HG02885 (cell line): ENCODE measurements at regions not wholly inside any gene's neighbourhood (a gene's known extent, or its start where the extent isn't known, plus 50 kb on each side); places are given as distances from the start of the nearest gene placed in this dataset.

Experiments
- ATAC-seq: cut with Tn5 transposase; IDR thresholded peaks from one replicate; pipeline ENCODE4 v1.9.1; 2021; ENCODE audit warnings: mild to moderate bottlenecking; ENCODE audit not compliant: unreplicated experiment, poor library complexity

- ATAC-seq = no peak
Measured at GRCh38 chr4:65918872-65919271, 248.6 kb upstream of the EPHA5 start.

DNA sequence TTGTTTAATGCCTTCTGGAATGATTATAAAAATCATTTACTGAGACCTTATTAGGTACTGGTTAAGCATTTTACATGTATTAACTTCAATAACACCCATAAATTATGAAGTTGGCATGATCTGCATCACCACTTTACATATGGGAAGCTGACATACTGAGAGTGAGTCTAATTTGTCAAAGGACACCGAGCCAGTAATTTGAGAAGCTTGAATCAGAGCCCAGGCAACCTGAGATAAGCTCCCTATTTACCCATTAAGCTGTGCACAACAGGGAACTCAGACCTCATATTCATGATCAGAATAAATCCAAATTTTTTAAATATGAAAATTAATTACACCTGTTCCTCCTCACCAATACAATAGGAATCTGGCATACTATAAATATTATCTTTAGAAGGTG, 247.9 kb upstream of the EPHA5 start:
- ATAC-seq = no peak

GRCh38 chr4:65917486-65917885, 247.2 kb upstream of the EPHA5 start:
- ATAC-seq = no peak

DNA sequence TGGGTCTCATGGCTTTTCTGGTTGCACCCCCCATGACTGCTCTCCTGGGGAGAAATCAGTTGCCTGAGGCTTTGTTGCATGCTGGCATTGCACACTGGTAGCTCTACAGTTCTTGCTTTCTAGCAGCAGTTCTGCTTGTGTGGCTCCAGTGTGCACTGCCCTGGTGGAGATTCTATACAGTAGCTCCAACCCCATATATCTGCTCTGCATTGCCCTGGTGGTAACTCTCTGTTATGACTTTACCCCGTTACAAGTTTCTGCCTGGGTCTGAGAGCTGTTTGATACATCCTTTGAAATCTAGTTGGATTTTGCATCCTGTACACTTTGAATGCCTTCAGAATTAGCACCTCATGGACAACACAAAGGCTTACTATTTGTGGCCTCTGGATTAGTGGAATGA, 241.4 kb upstream of the EPHA5 start:
- ATAC-seq = no peak

DNA sequence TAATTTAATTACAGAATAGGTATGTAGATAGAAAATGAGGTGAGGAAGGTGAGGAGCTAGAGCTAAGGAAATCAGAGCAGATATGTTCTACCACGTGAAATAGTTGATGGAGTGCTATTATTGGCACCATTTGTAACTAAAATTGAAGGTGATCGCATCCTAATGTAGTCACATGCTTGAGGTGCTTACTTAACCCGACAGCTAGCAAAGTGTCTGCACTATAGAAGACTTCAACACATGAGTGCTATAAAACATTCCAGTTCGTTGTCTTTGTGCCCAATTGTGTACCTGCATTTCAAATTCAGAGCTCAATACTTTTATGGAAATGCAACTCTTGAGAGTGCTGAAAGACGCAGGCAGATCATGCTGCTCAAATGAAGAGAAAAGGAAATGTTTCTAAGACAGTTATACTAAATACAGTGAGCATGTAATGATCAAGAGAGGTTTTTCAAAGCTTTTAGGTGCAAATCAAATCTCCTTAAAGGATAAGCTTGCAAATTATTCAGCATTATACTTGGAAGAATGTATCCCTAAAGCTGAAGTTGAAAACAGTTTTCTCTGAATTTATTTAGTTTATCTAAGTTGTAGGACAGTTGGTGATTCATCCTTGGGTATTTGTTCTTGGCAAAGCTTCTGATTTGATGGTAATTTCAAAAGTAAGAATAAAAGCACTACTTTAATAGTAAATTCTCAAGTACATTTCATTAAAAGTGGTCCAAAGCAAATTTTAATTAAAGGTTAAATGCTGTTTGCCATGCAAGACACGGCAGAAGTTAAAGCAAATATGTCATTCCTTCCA, 223.9 kb upstream of the EPHA5 start:
- no peak for ATAC-seq

DNA sequence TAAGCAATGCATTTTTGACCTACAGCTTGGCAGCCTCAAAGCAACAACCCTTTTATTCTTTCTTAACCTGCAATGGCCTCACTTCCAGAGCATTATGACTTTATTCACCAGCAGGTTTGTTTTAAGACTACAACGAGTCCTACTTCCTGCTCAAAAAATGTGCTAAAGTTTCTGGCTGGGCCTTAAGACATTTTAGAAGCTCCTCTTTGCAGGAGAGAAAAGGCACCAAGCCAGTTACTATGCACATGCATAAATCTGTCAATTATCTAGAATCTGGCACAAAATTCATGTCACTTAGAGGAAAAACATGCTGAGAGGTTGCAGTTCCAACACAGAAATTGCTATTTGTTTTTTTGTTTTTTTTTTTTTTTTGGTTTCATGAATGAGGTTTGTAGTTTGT, 223.0 kb upstream of the EPHA5 start:
- ATAC-seq = no peak

DNA sequence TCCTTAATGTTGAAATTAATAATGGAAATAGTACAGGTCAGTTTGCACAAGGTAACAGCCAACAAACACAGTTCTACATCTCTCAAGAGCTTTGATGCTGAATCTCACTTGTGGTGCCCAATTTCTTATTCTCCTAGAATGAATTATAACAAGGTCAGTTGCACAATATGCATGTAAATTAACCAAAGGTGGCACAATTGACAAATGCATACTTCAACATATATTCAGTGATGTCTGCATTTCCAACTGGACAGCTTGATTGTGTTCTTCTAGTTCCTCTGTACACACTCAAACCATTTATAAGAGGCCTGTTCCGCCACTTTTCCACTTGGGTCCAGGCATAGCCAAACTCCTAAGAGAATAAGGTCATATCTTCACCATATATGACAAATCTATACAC, 210.3 kb upstream of the EPHA5 start:
- no peak for ATAC-seq

GRCh38 chr4:65868096-65868824, 198.0 kb upstream of the EPHA5 start:
- ATAC-seq = no peak

DNA sequence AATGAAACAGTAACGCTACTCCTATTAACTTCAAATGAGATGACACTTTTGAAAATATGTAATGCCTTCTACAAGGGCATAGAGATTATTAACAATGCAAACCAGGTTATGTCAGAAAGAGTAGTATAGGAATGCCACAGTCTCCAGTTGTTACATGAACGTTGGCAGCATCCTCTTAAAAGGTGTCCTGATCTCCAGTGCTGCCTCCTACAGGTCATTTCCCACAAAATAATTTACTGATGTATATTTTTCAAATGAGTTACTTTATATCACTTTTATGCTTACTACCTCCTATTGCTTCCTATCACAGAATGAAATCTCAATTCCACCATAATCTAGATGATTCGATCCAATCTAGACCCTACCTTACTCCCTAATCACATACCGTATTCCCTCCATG, 195.2 kb upstream of the EPHA5 start:
- ATAC-seq = no peak

DNA sequence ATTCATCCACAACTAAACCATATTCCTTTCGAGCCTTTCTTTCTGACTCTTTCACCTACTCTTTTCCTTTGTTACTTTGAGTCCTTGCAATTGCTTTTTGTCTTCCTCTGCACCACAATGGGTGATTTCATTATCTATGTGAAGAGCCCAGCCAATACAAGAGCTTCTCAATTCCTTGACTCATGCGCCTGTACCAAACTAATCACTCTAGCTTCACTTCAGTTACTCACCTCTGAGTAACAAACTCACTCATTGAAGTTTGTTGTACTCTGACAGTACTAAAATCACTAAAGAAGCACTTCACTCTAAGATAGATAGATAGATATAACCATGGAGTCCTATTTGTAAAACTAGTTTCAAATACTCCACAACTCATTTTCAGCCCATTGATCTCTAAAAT, 191.7 kb upstream of the EPHA5 start:
- ATAC-seq = no peak

GRCh38 chr4:65845199-65845773, 175.0 kb upstream of the EPHA5 start:
- ATAC-seq = no peak

- no peak for ATAC-seq
Measured at GRCh38 chr4:65839164-65839931, 169.1 kb upstream of the EPHA5 start.

DNA sequence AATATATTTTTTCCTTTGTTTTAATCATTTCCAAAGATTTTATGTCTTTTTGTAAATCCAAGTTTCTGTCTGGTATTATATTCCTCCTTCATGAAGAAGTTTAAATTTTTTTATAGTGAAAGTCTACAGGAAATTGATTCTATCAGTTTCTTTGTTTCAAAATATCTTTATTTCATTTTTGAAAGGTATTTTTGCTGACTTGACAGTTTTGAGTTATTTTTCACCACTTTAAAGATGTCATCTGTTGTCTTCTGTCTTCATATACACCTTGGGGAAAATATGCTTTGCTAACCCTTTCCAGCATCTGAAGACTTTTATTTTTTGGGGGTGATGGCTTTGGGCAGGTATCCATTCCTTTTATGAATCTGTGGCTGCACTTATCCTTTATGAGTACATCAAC, 164.4 kb upstream of the EPHA5 start:
- ATAC-seq = no peak

DNA sequence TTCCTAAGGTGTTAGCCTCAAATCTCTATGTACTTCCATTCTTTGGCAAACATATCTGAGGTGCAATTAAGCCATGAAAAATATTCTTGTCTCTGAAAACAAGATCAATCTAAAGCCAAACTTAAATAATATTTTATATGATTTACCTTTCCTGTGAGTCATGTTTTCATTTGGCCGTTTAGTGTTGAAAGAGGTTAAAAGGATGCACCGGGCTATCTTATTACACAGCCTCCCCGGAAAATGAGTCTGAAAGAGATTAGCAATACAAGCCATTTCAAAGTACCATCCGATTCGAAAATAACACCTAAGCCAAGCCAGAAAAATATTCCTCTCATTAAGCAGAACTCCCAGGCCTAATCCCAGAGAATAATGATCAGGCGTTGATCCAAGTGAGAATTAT, 161.5 kb upstream of the EPHA5 start:
- ATAC-seq = no peak

GRCh38 chr4:65825116-65825753, 154.9 kb upstream of the EPHA5 start:
- ATAC-seq = no peak

- no peak for ATAC-seq
Measured at GRCh38 chr4:65819192-65819591, 148.9 kb upstream of the EPHA5 start.

DNA sequence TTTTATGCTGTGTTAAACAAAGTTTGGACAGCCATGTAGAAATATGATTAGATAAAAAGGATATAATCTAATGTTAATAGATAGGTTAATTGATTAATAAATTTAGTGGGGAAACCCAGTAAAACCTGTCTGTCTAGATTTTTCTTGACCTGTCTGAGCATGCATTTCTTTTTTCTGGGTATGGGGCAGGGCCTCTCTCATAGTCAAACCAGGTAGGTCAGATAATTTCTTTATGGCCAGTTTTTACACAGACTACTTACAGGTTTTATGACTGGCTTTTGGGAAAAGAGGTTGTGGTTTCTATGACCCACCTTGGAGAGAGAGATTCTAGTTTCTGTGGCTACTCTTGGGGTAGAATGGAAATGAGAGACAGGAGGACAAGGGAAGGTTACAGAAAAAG, 135.6 kb upstream of the EPHA5 start:
- ATAC-seq = no peak

- no peak for ATAC-seq
Measured at GRCh38 chr4:65799513-65799912, 129.2 kb upstream of the EPHA5 start.

DNA sequence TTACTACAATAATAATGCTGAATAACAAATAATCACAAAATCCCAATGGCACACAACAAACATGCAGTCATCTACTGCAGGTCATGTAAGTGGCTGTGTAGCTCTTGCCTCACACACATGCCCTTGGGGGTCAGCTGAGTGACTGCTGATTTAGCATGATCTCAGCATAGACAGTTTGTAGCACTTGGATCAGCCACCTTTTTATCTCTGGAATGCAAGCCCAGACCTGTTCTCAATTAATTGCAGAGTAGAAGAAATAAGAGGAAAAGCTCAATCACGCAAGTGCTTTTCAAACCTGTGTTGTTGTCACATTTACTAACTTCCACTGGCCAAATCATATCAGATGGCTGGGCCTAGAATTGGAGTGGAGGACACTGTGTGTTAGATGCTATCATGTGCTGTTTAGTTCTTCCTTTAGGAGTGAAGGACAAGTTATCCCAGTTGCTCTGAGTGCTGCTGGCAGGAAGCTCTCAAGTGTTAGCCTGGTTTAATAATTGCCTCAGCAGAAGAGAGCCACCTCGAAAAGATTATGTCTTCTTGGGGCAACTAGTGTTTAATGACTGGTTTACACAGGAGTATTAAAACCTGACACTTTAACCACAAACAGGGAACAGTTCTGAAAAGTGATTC, 128.3 kb upstream of the EPHA5 start:
- no peak for ATAC-seq

DNA sequence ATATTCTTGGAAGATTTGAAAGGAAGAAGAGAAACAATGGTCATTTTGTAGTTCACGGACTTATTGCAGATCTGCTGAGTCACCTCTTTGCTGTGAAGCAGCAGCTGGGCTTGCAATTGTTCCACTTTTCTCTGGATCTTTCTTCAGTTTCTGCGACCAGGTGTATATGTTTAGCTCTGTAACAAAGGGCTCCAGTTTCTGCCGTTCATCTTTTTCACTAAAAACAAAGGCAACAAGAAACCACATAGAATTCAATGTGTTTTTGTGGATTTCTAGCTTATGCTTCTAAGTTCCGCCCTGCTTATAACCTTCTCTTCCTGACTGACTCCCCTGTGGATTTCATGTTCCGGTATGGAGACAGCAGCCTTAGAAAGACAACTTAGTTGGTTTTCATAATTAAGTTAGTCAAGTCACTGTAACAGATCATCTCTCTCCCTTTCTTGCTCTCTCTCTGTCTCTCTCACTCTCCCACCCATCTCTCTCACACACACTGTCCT, 121.6 kb upstream of the EPHA5 start:
- no peak for ATAC-seq
